K562 (cell line): ENCODE measurements at regions not wholly inside any gene's neighbourhood (a gene's known extent, or its start where the extent isn't known, plus 50 kb on each side); places are given as distances from the start of the nearest gene placed in this dataset.

Source experiments
- NFE2 ChIP-seq: IDR thresholded peaks from 2 replicates; pipeline ENCODE4 v1.6.1; 2014; ENCODE audit warnings: antibody characterized with exemption, low read depth
- TF ChIP-seq, protein P1 (sequence below): sonication (generic); formaldehyde crosslinking; IDR thresholded peaks from 2 replicates; pipeline ENCODE4 v1.8.0; 2022; ENCODE audit warnings: mild to moderate bottlenecking, missing genetic modification reagents
- TF ChIP-seq, protein P2 (sequence below): fragments of 450-650 bp; formaldehyde crosslinking; conservative IDR thresholded peaks from 2 replicates; pipeline ENCODE4 v1.4.0; 2022; ENCODE audit warnings: mild to moderate bottlenecking, missing genetic modification characterization

DNA sequence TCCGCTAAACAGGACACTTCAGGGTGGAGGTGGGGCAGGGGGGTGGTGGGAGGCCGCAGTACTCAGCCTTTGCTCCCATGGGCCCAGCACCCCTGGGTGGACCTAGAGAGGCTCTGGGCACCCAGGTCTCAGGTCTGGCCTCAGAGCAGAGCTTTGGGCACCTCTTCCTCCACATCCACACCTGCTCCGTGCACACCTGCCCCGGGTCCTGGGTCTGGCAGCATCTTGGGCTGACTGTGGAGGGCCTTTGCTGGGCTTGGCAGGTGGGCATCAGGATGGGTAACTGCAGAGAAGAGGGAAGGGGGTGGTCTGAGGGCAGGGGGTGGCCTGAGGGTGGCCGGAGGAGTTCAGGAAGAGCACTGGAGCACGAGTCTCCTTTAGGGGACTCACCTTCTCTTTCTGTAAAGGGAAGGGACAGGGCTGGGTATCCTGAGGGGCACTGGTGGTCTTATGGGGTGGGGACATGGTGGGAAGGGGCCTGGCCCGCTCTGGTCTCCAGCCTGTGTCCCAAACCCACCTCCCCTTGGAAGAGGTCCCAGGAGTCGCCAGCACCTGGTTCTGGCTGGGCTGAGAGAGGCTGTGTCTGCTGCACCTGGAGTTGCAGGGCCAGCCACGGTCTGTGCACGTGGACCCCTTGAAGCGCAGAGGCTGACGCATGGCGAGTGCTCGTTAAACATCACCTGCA lies 106.7 kb upstream of the IER5L start (continued):
- TF ChIP-seq, protein P1, sequence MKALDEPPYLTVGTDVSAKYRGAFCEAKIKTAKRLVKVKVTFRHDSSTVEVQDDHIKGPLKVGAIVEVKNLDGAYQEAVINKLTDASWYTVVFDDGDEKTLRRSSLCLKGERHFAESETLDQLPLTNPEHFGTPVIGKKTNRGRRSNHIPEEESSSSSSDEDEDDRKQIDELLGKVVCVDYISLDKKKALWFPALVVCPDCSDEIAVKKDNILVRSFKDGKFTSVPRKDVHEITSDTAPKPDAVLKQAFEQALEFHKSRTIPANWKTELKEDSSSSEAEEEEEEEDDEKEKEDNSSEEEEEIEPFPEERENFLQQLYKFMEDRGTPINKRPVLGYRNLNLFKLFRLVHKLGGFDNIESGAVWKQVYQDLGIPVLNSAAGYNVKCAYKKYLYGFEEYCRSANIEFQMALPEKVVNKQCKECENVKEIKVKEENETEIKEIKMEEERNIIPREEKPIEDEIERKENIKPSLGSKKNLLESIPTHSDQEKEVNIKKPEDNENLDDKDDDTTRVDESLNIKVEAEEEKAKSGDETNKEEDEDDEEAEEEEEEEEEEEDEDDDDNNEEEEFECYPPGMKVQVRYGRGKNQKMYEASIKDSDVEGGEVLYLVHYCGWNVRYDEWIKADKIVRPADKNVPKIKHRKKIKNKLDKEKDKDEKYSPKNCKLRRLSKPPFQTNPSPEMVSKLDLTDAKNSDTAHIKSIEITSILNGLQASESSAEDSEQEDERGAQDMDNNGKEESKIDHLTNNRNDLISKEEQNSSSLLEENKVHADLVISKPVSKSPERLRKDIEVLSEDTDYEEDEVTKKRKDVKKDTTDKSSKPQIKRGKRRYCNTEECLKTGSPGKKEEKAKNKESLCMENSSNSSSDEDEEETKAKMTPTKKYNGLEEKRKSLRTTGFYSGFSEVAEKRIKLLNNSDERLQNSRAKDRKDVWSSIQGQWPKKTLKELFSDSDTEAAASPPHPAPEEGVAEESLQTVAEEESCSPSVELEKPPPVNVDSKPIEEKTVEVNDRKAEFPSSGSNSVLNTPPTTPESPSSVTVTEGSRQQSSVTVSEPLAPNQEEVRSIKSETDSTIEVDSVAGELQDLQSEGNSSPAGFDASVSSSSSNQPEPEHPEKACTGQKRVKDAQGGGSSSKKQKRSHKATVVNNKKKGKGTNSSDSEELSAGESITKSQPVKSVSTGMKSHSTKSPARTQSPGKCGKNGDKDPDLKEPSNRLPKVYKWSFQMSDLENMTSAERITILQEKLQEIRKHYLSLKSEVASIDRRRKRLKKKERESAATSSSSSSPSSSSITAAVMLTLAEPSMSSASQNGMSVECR (CRISPR knock-in tag): no peak
- TF ChIP-seq, protein P2, sequence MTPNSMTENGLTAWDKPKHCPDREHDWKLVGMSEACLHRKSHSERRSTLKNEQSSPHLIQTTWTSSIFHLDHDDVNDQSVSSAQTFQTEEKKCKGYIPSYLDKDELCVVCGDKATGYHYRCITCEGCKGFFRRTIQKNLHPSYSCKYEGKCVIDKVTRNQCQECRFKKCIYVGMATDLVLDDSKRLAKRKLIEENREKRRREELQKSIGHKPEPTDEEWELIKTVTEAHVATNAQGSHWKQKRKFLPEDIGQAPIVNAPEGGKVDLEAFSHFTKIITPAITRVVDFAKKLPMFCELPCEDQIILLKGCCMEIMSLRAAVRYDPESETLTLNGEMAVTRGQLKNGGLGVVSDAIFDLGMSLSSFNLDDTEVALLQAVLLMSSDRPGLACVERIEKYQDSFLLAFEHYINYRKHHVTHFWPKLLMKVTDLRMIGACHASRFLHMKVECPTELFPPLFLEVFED (CRISPR knock-in tag): no peak
- no peak for TF ChIP-seq NFE2
